K562 (cell line): ENCODE measurements at regions not wholly inside any gene's neighbourhood (a gene's known extent, or its start where the extent isn't known, plus 50 kb on each side); places are given as distances from the start of the nearest gene placed in this dataset.

Experiments
- ATAC-seq: fragments of 200-7000 bp; cut with Tn5 transposase; 3 replicates; pipeline ENCODE4 v1.9.1; 2020; ENCODE audit warnings: moderate library complexity
- BruUV-seq: library from RNA; stranded (reverse); fragments of 400-500 nt; replicated peaks from 2 replicates; lab custom pipeline; 2021; lab: Mats Ljungman, UMichigan
- CTCF ChIA-PET: fragments of 300-600 bp; formaldehyde crosslinking; extraction: SDS; loops from one replicate; lab custom pipeline; 2021; ENCODE audit warnings: low intra/inter-chr PET ratio; lab: Yijun Ruan, JAX
- POLR2A ChIA-PET: fragments of 300-600, 350-650 bp; sonication (Branson Sonifier 250); formaldehyde crosslinking; extraction: SDS; loops from one replicate; lab custom pipeline; 2021; ENCODE audit warnings: antibody characterized with exemption, inconsistent platforms; lab: Yijun Ruan, JAX
- DNase-seq, 4 experiments: peaks; one replicate each; pipeline versions ENCODE4 v3.0.0 to v3.0.0-alpha.2; 2011 to 2018; ENCODE audit warnings: low spot score in 3 of 4, mixed read lengths in 3 of 4; ENCODE audit errors: extremely low read depth in 1 of 4
- FAIRE-seq: peaks from 2 replicates; lab custom pipeline; 2011; peaks lifted over from hg19 to GRCh38; lab: Jason Lieb, UNC
- H2AFZ ChIP-seq: 2 replicates; pipeline ENCODE4 v1.6.0; 2011; ENCODE audit warnings: low read depth, low read length, control low read depth, inconsistent platforms
- H3K27ac ChIP-seq: fragments of 200-600 bp; 3 replicates; pipeline ENCODE4 v1.8.0; 2011; ENCODE audit warnings: low read depth, mild to moderate bottlenecking, control low read depth, inconsistent platforms, low read length, moderate library complexity, mixed read lengths; ENCODE audit errors: extremely low read depth
- H3K27me3 ChIP-seq, 2 experiments: fragments of 300-600 bp in 1 of 2; 2 replicates in 1 of 2; 3 replicates in 1 of 2; pipeline versions ENCODE4 v1.6.0 to v1.8.0; 2011; ENCODE audit warnings: inconsistent platforms in 2 of 2, low read length in 2 of 2, mild to moderate bottlenecking in 1 of 2, mixed read lengths in 1 of 2, moderate library complexity in 1 of 2; ENCODE audit not compliant: control insufficient read depth in 2 of 2, insufficient read depth in 2 of 2
- H3K36me3 ChIP-seq: fragments of 300-600 bp; 3 replicates; pipeline ENCODE4 v1.8.0; 2011; ENCODE audit warnings: mild to moderate bottlenecking, low read length, inconsistent platforms; ENCODE audit not compliant: control insufficient read depth, insufficient read depth
- H3K4me1 ChIP-seq, 2 experiments: fragments of 200-600 bp in 1 of 2; replicated peaks in 1 of 2; 2 replicates in 1 of 2; 3 replicates in 1 of 2; pipeline versions ENCODE4 v1.5.1 to v1.8.0; 2011; ENCODE audit warnings: inconsistent platforms in 2 of 2, low read length in 2 of 2, mild to moderate bottlenecking in 1 of 2, mixed read lengths in 1 of 2, moderate library complexity in 1 of 2; ENCODE audit not compliant: control insufficient read depth in 2 of 2, insufficient read depth in 2 of 2
- H3K4me2 ChIP-seq: 2 replicates; pipeline ENCODE4 v1.6.1; 2011; ENCODE audit warnings: low read length, control low read depth, inconsistent platforms, mixed read lengths; ENCODE audit not compliant: insufficient read depth
- H3K4me3 ChIP-seq: fragments of 200-600 bp; sonication (generic), shearing (Covaris generic); 2 replicates; pipeline ENCODE4 v1.5.1; 2016; ENCODE audit warnings: control low read depth, inconsistent platforms
- H3K79me2 ChIP-seq: fragments of 200-600 bp; 3 replicates; pipeline ENCODE4 v1.8.0; 2011; ENCODE audit warnings: low read length, inconsistent platforms; ENCODE audit not compliant: control insufficient read depth, insufficient read depth
- H3K9ac ChIP-seq, 2 experiments: 2 replicates each; pipeline versions ENCODE4 v1.6.0 to v1.6.1; 2011; ENCODE audit warnings: low read depth in 2 of 2, low read length in 2 of 2, control low read depth in 1 of 2, inconsistent platforms in 1 of 2, mild to moderate bottlenecking in 1 of 2, mixed read lengths in 1 of 2; ENCODE audit not compliant: insufficient read depth in 1 of 2
- H3K9me1 ChIP-seq: one replicate; pipeline ENCODE4 v1.6.0; 2011; ENCODE audit warnings: inconsistent platforms, mild to moderate bottlenecking, low read length, moderate library complexity; ENCODE audit not compliant: control insufficient read depth, insufficient read depth
- H3K9me3 ChIP-seq: replicated peaks from 2 replicates; pipeline ENCODE4 v1.5.1; 2011; ENCODE audit warnings: low read depth, low read length, inconsistent platforms; ENCODE audit not compliant: control insufficient read depth, insufficient read depth
- H4K20me1 ChIP-seq: replicated peaks from 2 replicates; pipeline ENCODE4 v1.6.1; 2011; ENCODE audit warnings: low read length, inconsistent platforms, mixed read lengths; ENCODE audit not compliant: control insufficient read depth, insufficient read depth
- CHD2 ChIP-seq: IDR thresholded peaks from 2 replicates; pipeline ENCODE4 v1.6.1; 2011; ENCODE audit warnings: low read depth, low read length
- DACH1 ChIP-seq: fragments of 450-650 bp; IDR thresholded peaks from 2 replicates; pipeline ENCODE4 v1.6.1; 2018; ENCODE audit not compliant: partially characterized antibody
- HCFC1 ChIP-seq: IDR thresholded peaks from 2 replicates; pipeline ENCODE4 v1.6.1; 2012; ENCODE audit warnings: low read depth, low read length, improper control_type of control experiment
- HIVEP1 ChIP-seq: fragments of 250-450 bp; sonication (Bioruptor Pico); IDR thresholded peaks from 2 replicates; pipeline ENCODE4 v1.4.0; 2020; ENCODE audit warnings: mild to moderate bottlenecking
- JUN ChIP-seq, 2 experiments: sonication (generic) in 1 of 2; formaldehyde crosslinking in 1 of 2; IDR thresholded peaks; 2 replicates each; pipeline versions ENCODE4 v1.6.1 to v1.8.0; 2012 to 2022; ENCODE audit warnings: borderline replicate concordance in 2 of 2, mild to moderate bottlenecking in 2 of 2, improper control_type of control experiment in 1 of 2, low read depth in 1 of 2, low read length in 1 of 2, missing genetic modification reagents in 1 of 2
- MCM3 ChIP-seq: fragments of 450-650 bp; IDR thresholded peaks from 2 replicates; pipeline ENCODE4 v1.6.1; 2016
- MECOM ChIP-seq: fragments of 250-450 bp; sonication (Bioruptor Pico); IDR thresholded peaks from 2 replicates; pipeline ENCODE4 v1.8.0; 2022; ENCODE audit warnings: inconsistent platforms
- PREB ChIP-seq: sonication (generic); formaldehyde crosslinking; IDR thresholded peaks from 2 replicates; pipeline ENCODE4 v1.8.1; 2023; ENCODE audit warnings: mild to moderate bottlenecking, missing genetic modification reagents
- RAD21 ChIP-seq, 2 experiments: fragments of 250-450 bp in 1 of 2; fragments of 450-650 bp in 1 of 2; sonication (Bioruptor Pico) in 1 of 2; formaldehyde crosslinking in 1 of 2; IDR thresholded peaks in 1 of 2; conservative IDR thresholded peaks in 1 of 2; 2 replicates each; pipeline versions ENCODE4 v1.4.0 to v1.8.0; 2020 to 2022; ENCODE audit warnings: mild to moderate bottlenecking in 2 of 2, moderate library complexity in 1 of 2
- SMAD2 ChIP-seq: fragments of 150-350 bp; IDR thresholded peaks from 2 replicates; pipeline ENCODE4 v1.6.1; 2014; ENCODE audit warnings: low read depth, mild to moderate bottlenecking, low read length
- TRIM24 ChIP-seq, 2 experiments: fragments of 450-650 bp; IDR thresholded peaks; 2 replicates each; pipeline ENCODE4 v1.6.1; 2016
- ZFP1 ChIP-seq: fragments of 450-650 bp; formaldehyde crosslinking; IDR thresholded peaks from 2 replicates; pipeline ENCODE4 v1.4.0; 2020; ENCODE audit warnings: mild to moderate bottlenecking, mixed read lengths
- ZNF696 ChIP-seq: fragments of 250-450 bp; sonication (Bioruptor Pico); conservative IDR thresholded peaks from 2 replicates; pipeline ENCODE4 v1.4.0; 2020; ENCODE audit warnings: mild to moderate bottlenecking, moderate library complexity
- WGBS: fragments of 100-300 bp; shearing (Covaris generic); methylation state at CpG from one replicate; pipeline ENCODE4 v1.1.6; 2016; ENCODE audit warnings: low coverage, mixed read lengths; ENCODE audit not compliant: insufficient coverage; ENCODE audit errors: missing lambda C conversion rate; 5-methylcytosine and 5-hydroxymethylcytosine counted together
- in situ Hi-C: fragments of 300-500 bp; cut with MboI; formaldehyde crosslinking; loops from 4 replicates; pipeline ENCODE4 v1.15.0; 2018; ENCODE audit warnings: inconsistent platforms, mixed read lengths
- intact Hi-C: fragments of 100-400 bp; cut with micrococcal nuclease; formaldehyde crosslinking; loops from 2 replicates; pipeline ENCODE4 v1.14.2; 2022
- TF ChIP-seq, protein P1 (sequence below), 2 experiments: fragments of 450-650 bp; formaldehyde crosslinking in 1 of 2; IDR thresholded peaks; 2 replicates each; pipeline versions ENCODE4 v1.4.0 to v1.6.1; 2014 to 2020; ENCODE audit warnings: mild to moderate bottlenecking in 2 of 2, borderline replicate concordance in 1 of 2, low read depth in 1 of 2

DNA sequence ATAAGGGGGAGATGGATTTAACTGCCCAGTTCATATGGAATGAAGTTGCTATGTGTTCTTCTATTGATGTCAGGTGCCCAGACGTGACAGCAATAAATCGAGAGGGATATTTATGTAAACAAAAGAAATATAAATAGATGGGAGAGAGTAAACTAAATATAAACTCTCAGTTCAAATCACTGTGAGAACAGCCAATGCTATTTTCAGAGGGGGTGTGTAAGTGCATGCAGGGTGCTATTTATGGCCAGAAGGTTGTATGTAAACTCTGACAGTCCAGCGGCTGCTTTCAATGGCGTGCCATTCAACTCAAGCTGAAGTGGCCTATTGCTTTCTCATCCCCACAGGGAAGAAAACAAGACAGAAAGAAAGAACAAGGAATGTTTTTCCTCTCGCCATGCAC is 127.2 kb downstream of the KCNA5 start (continued):
- no peak for TF ChIP-seq PREB
- TF ChIP-seq SMAD2 = no peak
- no peak for TF ChIP-seq DACH1
- TF ChIP-seq HCFC1 = no peak
- no peak for TF ChIP-seq JUN (IDR thresholded peaks at IDR 0.05; ENCODE audit: borderline replicate concordance, low read depth, low read length)
- TF ChIP-seq JUN (CRISPR knock-in tag; IDR thresholded peaks at IDR 0.05; ENCODE audit: borderline replicate concordance) = no peak
- no peak for TF ChIP-seq MCM3
- no peak for TF ChIP-seq ZNF696 (CRISPR knock-in tag)
- TF ChIP-seq TRIM24 (IDR thresholded peaks at IDR 0.05) = no peak
- TF ChIP-seq CHD2 = no peak
- TF ChIP-seq HIVEP1 (CRISPR knock-in tag) = no peak
- no peak for TF ChIP-seq MECOM (CRISPR knock-in tag)

DNA sequence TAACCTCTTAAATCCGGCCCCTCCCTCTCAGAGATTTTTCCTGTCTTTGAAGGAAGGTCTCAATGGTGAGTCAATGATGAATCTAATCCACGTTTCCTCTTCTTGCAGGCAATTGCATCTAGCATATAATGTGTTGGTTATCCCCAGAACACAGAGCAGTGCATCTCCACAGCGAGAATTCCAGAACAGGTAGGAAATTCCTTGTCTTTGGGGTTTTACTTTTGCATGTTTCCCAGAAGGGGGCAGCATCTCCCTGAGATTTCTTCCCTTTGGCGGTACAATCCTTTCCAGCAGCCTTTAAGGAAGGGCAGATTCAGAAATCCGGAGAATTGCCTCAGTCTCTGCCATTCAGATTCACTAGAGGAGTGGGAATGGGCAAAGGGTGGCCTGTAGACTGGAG is 128.0 kb downstream of the KCNA5 start:
- no peaks in the 10 kb centered on the region for H3K9me1 ChIP-seq
- CTCF ChIA-PET = interaction anchor here (1.4 kb wide), 1 partner anchor 271 kb away, joined by 8 read pairs; no protein-coding TSS in a partner anchor
- H4K20me1 ChIP-seq = no peaks in the 10 kb centered on the region
- in situ Hi-C loops = no loop called here
- H3K4me1 ChIP-seq = no peaks in the 10 kb centered on the region
- POLR2A ChIA-PET = no interaction called here
- no TSS peak for BruUV-seq
- H3K27me3 ChIP-seq = peaks cover 0 to 12% of the 10 kb centered on the region in 2 experiments; a peak in 3 of 5 replicates
- DNase-seq (peak in 3 of 4 experiments; percentile 12 to 38 (median 18)), ATAC-seq (no peak), FAIRE-seq (peak; percentile 23)
- 15% methylated on average over 4 of the region's 5 CpGs for WGBS
- no peak overlapping the region for H3K4me3 ChIP-seq
- no peaks in the 10 kb centered on the region for H3K79me2 ChIP-seq
- H3K9me3 ChIP-seq = no peaks in the 10 kb centered on the region
- H3K9ac ChIP-seq = no peak overlapping the region
- no peak overlapping the region for H3K4me2 ChIP-seq
- H2AFZ ChIP-seq = no peak overlapping the region
- H3K36me3 ChIP-seq = no peaks in the 10 kb centered on the region
- no peak overlapping the region for H3K27ac ChIP-seq
- intact Hi-C loops = no loop called here
- TF ChIP-seq RAD21 (CRISPR knock-in tag; conservative IDR thresholded peaks at IDR 0.05 in 1 of 2, IDR thresholded peaks at IDR 0.05 in 1 of 2) = peak; percentile 31 to 54; a peak in 3 of 4 replicates
- TF ChIP-seq ZFP1 (CRISPR knock-in tag) = no peak
- TF ChIP-seq, protein P1, sequence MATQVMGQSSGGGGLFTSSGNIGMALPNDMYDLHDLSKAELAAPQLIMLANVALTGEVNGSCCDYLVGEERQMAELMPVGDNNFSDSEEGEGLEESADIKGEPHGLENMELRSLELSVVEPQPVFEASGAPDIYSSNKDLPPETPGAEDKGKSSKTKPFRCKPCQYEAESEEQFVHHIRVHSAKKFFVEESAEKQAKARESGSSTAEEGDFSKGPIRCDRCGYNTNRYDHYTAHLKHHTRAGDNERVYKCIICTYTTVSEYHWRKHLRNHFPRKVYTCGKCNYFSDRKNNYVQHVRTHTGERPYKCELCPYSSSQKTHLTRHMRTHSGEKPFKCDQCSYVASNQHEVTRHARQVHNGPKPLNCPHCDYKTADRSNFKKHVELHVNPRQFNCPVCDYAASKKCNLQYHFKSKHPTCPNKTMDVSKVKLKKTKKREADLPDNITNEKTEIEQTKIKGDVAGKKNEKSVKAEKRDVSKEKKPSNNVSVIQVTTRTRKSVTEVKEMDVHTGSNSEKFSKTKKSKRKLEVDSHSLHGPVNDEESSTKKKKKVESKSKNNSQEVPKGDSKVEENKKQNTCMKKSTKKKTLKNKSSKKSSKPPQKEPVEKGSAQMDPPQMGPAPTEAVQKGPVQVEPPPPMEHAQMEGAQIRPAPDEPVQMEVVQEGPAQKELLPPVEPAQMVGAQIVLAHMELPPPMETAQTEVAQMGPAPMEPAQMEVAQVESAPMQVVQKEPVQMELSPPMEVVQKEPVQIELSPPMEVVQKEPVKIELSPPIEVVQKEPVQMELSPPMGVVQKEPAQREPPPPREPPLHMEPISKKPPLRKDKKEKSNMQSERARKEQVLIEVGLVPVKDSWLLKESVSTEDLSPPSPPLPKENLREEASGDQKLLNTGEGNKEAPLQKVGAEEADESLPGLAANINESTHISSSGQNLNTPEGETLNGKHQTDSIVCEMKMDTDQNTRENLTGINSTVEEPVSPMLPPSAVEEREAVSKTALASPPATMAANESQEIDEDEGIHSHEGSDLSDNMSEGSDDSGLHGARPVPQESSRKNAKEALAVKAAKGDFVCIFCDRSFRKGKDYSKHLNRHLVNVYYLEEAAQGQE (IDR thresholded peaks at IDR 0.05; ENCODE audit: borderline replicate concordance) = peak; percentile 32; the same call in 1 of the 2 replicates
- TF ChIP-seq, protein P1 (CRISPR knock-in tag; IDR thresholded peaks at IDR 0.05; ENCODE audit: low read depth) = no peak
